WTC11 (cell line): ENCODE measurements at regions not wholly inside any gene's neighbourhood (a gene's known extent, or its start where the extent isn't known, plus 50 kb on each side); places are given as distances from the start of the nearest gene placed in this dataset.

ENCODE experiments used
- ATAC-seq: fragments of 200-7000 bp; cut with Tn5 transposase; 2 replicates; pipeline ENCODE4 v1.10.0; 2021; ENCODE audit warnings: mild to moderate bottlenecking, moderate library complexity
- CTCF ChIA-PET: fragments of 300-600 bp; sonication (Branson Sonifier 250); formaldehyde crosslinking; loops from one replicate; lab custom pipeline; 2021; ENCODE audit warnings: antibody characterized with exemption; lab: Charles Lee
- POLR2A ChIA-PET: fragments of 350-600 bp; sonication (Branson Sonifier 250); formaldehyde crosslinking; loops from one replicate; lab custom pipeline; 2021; ENCODE audit warnings: antibody characterized with exemption; lab: Charles Lee
- DNase-seq: peaks from one replicate; pipeline ENCODE4 v3.0.0; 2021; ENCODE audit warnings: low spot score
- H3K27ac Mint-ChIP-seq: 2 replicates; pipeline ENCODE4 v1.8.0; 2021; ENCODE audit warnings: mixed read lengths
- H3K27me3 Mint-ChIP-seq: 2 replicates; pipeline ENCODE4 v1.8.0; 2021; ENCODE audit warnings: low read depth, mild to moderate bottlenecking, moderate library complexity, mixed read lengths
- H3K36me3 Mint-ChIP-seq: 2 replicates; pipeline ENCODE4 v1.8.0; 2021; ENCODE audit warnings: mixed read lengths
- H3K4me1 Mint-ChIP-seq: 2 replicates; pipeline ENCODE4 v1.8.0; 2022; ENCODE audit warnings: mixed read lengths
- H3K4me3 Mint-ChIP-seq: 2 replicates; pipeline ENCODE4 v1.8.0; 2021; ENCODE audit warnings: mild to moderate bottlenecking, moderate library complexity, mixed read lengths
- H3K9me3 Mint-ChIP-seq: 2 replicates; pipeline ENCODE4 v1.8.0; 2021; ENCODE audit warnings: mixed read lengths
- ATF1 ChIP-seq: sonication (generic); formaldehyde crosslinking; IDR thresholded peaks from 2 replicates; pipeline ENCODE4 v1.8.1; 2023; ENCODE audit warnings: mild to moderate bottlenecking, moderate library complexity, missing genetic modification reagents
- ATF3 ChIP-seq: sonication (generic); formaldehyde crosslinking; conservative IDR thresholded peaks from 2 replicates; pipeline ENCODE4 v1.8.1; 2022; ENCODE audit warnings: mild to moderate bottlenecking, missing genetic modification reagents
- E2F4 ChIP-seq: sonication (generic); formaldehyde crosslinking; IDR thresholded peaks from 2 replicates; pipeline ENCODE4 v1.8.1; 2022; ENCODE audit warnings: low read depth, mild to moderate bottlenecking, moderate library complexity, missing genetic modification reagents, borderline replicate concordance
- EMX1 ChIP-seq: fragments of 250-450 bp; sonication (Bioruptor Pico); IDR thresholded peaks from 2 replicates; pipeline ENCODE4 v1.8.0; 2021; ENCODE audit warnings: mild to moderate bottlenecking
- FOXJ3 ChIP-seq: sonication (generic); formaldehyde crosslinking; IDR thresholded peaks from 2 replicates; pipeline ENCODE4 v1.9.0; 2021; ENCODE audit warnings: missing genetic modification reagents, mild to moderate bottlenecking, borderline replicate concordance
- GRHL2 ChIP-seq: fragments of 250-450 bp; sonication (Bioruptor Pico); IDR thresholded peaks from 2 replicates; pipeline ENCODE4 v1.8.0; 2022; ENCODE audit warnings: mild to moderate bottlenecking, moderate library complexity; ENCODE audit not compliant: insufficient replicate concordance, severe bottlenecking
- GTF2I ChIP-seq: fragments of 250-450 bp; sonication (Bioruptor Pico); conservative IDR thresholded peaks from 2 replicates; pipeline ENCODE4 v1.4.0; 2021; ENCODE audit warnings: mild to moderate bottlenecking
- HMGA2 ChIP-seq: fragments of 250-450 bp; sonication (Bioruptor Pico); IDR thresholded peaks from 2 replicates; pipeline ENCODE4 v1.4.0; 2021; ENCODE audit warnings: mild to moderate bottlenecking, moderate library complexity
- IRF1 ChIP-seq: sonication (generic); formaldehyde crosslinking; IDR thresholded peaks from 2 replicates; pipeline ENCODE4 v1.8.0; 2023; ENCODE audit warnings: missing genetic modification reagents
- MXD4 ChIP-seq: fragments of 250-450 bp; sonication (Bioruptor Pico); IDR thresholded peaks from 2 replicates; pipeline ENCODE4 v1.8.0; 2021; ENCODE audit warnings: mild to moderate bottlenecking, moderate library complexity, borderline replicate concordance
- MYBL2 ChIP-seq: sonication (generic); formaldehyde crosslinking; IDR thresholded peaks from 2 replicates; pipeline ENCODE4 v1.8.1; 2023; ENCODE audit warnings: mild to moderate bottlenecking, moderate library complexity, missing genetic modification reagents
- NFE2L1 ChIP-seq: sonication (generic); formaldehyde crosslinking; IDR thresholded peaks from 2 replicates; pipeline ENCODE4 v1.8.1; 2023; ENCODE audit warnings: missing genetic modification reagents
- NR1H2 ChIP-seq: sonication (generic); formaldehyde crosslinking; IDR thresholded peaks from 2 replicates; pipeline ENCODE4 v1.9.0; 2021; ENCODE audit warnings: mild to moderate bottlenecking, moderate library complexity, missing genetic modification reagents
- RORB ChIP-seq: fragments of 250-450 bp; sonication (Bioruptor Pico); IDR thresholded peaks from 2 replicates; pipeline ENCODE4 v1.9.0; 2021; ENCODE audit warnings: mild to moderate bottlenecking
- TCF7 ChIP-seq: sonication (generic); formaldehyde crosslinking; IDR thresholded peaks from 2 replicates; pipeline ENCODE4 v1.8.0; 2022; ENCODE audit warnings: mild to moderate bottlenecking, low read depth, missing genetic modification reagents, moderate library complexity
- TEAD1 ChIP-seq: sonication (generic); formaldehyde crosslinking; IDR thresholded peaks from 2 replicates; pipeline ENCODE4 v1.8.0; 2022; ENCODE audit warnings: mild to moderate bottlenecking, missing genetic modification reagents
- TEAD4 ChIP-seq: sonication (generic); formaldehyde crosslinking; IDR thresholded peaks from 2 replicates; pipeline ENCODE4 v1.8.0; 2022; ENCODE audit warnings: mild to moderate bottlenecking, missing genetic modification reagents
- TP53 ChIP-seq: sonication (generic); formaldehyde crosslinking; IDR thresholded peaks from 2 replicates; pipeline ENCODE4 v1.8.1; 2023; ENCODE audit warnings: mild to moderate bottlenecking, missing genetic modification reagents
- ZNF121 ChIP-seq: sonication (generic); formaldehyde crosslinking; IDR thresholded peaks from 2 replicates; pipeline ENCODE4 v1.8.0; 2023; ENCODE audit warnings: missing genetic modification reagents
- ZNF138 ChIP-seq: sonication (generic); formaldehyde crosslinking; conservative IDR thresholded peaks from 2 replicates; pipeline ENCODE4 v1.8.1; 2022; ENCODE audit warnings: mild to moderate bottlenecking, moderate library complexity, missing genetic modification reagents
- ZNF512 ChIP-seq: sonication (generic); formaldehyde crosslinking; IDR thresholded peaks from 2 replicates; pipeline ENCODE4 v1.8.1; 2022; ENCODE audit warnings: missing genetic modification reagents, borderline replicate concordance
- TF ChIP-seq, protein P1 (sequence below): fragments of 250-450 bp; sonication (Bioruptor Pico); IDR thresholded peaks from 2 replicates; pipeline ENCODE4 v2.1.2; 2022; ENCODE audit warnings: mild to moderate bottlenecking, moderate library complexity
- TF ChIP-seq, protein P2 (sequence below): sonication (generic); formaldehyde crosslinking; IDR thresholded peaks from 2 replicates; pipeline ENCODE4 v1.8.0; 2022; ENCODE audit warnings: mild to moderate bottlenecking, missing genetic modification reagents
- TF ChIP-seq, protein P3 (sequence below): fragments of 250-450 bp; sonication (Bioruptor Pico); IDR thresholded peaks from 2 replicates; pipeline ENCODE4 v1.9.0; 2021; ENCODE audit warnings: moderate library complexity, mild to moderate bottlenecking, inconsistent platforms, borderline replicate concordance
- TF ChIP-seq, protein P4 (sequence below): sonication (generic); formaldehyde crosslinking; IDR thresholded peaks from 2 replicates; pipeline ENCODE4 v1.8.1; 2023; ENCODE audit warnings: mild to moderate bottlenecking, missing genetic modification reagents, borderline replicate concordance

- H3K4me3 Mint-ChIP-seq, result no peak overlapping the region
- TF ChIP-seq ATF3 (CRISPR knock-in tag) (no peak), TEAD4 (CRISPR knock-in tag) (no peak), NR1H2 (no peak), IRF1 (CRISPR knock-in tag) (no peak), TEAD1 (CRISPR knock-in tag) (no peak), ZNF138 (CRISPR knock-in tag) (no peak), FOXJ3 (CRISPR knock-in tag) (no peak), GTF2I (CRISPR knock-in tag) (no peak)
- TF ChIP-seq, protein P1, sequence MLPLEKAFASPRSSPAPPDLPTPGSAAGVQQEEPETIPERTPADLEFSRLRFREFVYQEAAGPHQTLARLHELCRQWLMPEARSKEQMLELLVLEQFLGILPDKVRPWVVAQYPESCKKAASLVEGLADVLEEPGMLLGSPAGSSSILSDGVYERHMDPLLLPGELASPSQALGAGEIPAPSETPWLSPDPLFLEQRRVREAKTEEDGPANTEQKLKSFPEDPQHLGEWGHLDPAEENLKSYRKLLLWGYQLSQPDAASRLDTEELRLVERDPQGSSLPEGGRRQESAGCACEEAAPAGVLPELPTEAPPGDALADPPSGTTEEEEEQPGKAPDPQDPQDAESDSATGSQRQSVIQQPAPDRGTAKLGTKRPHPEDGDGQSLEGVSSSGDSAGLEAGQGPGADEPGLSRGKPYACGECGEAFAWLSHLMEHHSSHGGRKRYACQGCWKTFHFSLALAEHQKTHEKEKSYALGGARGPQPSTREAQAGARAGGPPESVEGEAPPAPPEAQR (CRISPR knock-in tag), result no peak
- TF ChIP-seq, all 79 proteins: peak for 0
- peaks cover 2% of the 10 kb centered on the region for H3K9me3 Mint-ChIP-seq
- no peaks in the 10 kb centered on the region for H3K36me3 Mint-ChIP-seq
- peaks cover 9% of the 10 kb centered on the region for H3K4me1 Mint-ChIP-seq
- CTCF ChIA-PET, result no interaction called here
- DNase-seq (no peak), ATAC-seq (no peak)
- no peaks in the 10 kb centered on the region for H3K27me3 Mint-ChIP-seq
- POLR2A ChIA-PET, result interaction anchor here (0.7 kb wide), 1 partner anchor 11 kb away, joined by 3 read pairs; no protein-coding TSS in a partner anchor
- no peak overlapping the region for H3K27ac Mint-ChIP-seq
Measured at GRCh38 chr4:104749062-104749461, 254.4 kb upstream of the CXXC4 start.

- Mint-ChIP-seq H3K4me3 (no peak overlapping the region), H3K27me3 (no peaks in the 10 kb centered on the region), H3K9me3 (peaks cover 5% of the 10 kb centered on the region), H3K36me3 (no peaks in the 10 kb centered on the region), H3K27ac (no peak overlapping the region), H3K4me1 (peaks cover 9% of the 10 kb centered on the region)
- TF ChIP-seq HMGA2 (CRISPR knock-in tag) (no peak), TP53 (no peak), GTF2I (CRISPR knock-in tag) (no peak), ZNF138 (CRISPR knock-in tag) (no peak), ZNF512 (CRISPR knock-in tag) (no peak), NFE2L1 (CRISPR knock-in tag) (no peak), MYBL2 (CRISPR knock-in tag) (no peak), GRHL2 (CRISPR knock-in tag) (no peak), ATF1 (no peak), TCF7 (CRISPR knock-in tag) (no peak), RORB (no peak), E2F4 (CRISPR knock-in tag) (no peak), ZNF121 (CRISPR knock-in tag) (no peak), MXD4 (CRISPR knock-in tag) (no peak), EMX1 (CRISPR knock-in tag) (no peak)
- TF ChIP-seq, protein P2, sequence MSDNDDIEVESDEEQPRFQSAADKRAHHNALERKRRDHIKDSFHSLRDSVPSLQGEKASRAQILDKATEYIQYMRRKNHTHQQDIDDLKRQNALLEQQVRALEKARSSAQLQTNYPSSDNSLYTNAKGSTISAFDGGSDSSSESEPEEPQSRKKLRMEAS, result no peak
- TF ChIP-seq, protein P3, sequence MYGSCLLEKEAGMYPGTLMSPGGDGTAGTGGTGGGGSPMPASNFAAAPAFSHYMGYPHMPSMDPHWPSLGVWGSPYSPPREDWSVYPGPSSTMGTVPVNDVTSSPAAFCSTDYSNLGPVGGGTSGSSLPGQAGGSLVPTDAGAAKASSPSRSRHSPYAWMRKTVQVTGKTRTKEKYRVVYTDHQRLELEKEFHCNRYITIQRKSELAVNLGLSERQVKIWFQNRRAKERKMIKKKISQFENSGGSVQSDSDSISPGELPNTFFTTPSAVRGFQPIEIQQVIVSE, result no peak
- TF ChIP-seq, protein P4, sequence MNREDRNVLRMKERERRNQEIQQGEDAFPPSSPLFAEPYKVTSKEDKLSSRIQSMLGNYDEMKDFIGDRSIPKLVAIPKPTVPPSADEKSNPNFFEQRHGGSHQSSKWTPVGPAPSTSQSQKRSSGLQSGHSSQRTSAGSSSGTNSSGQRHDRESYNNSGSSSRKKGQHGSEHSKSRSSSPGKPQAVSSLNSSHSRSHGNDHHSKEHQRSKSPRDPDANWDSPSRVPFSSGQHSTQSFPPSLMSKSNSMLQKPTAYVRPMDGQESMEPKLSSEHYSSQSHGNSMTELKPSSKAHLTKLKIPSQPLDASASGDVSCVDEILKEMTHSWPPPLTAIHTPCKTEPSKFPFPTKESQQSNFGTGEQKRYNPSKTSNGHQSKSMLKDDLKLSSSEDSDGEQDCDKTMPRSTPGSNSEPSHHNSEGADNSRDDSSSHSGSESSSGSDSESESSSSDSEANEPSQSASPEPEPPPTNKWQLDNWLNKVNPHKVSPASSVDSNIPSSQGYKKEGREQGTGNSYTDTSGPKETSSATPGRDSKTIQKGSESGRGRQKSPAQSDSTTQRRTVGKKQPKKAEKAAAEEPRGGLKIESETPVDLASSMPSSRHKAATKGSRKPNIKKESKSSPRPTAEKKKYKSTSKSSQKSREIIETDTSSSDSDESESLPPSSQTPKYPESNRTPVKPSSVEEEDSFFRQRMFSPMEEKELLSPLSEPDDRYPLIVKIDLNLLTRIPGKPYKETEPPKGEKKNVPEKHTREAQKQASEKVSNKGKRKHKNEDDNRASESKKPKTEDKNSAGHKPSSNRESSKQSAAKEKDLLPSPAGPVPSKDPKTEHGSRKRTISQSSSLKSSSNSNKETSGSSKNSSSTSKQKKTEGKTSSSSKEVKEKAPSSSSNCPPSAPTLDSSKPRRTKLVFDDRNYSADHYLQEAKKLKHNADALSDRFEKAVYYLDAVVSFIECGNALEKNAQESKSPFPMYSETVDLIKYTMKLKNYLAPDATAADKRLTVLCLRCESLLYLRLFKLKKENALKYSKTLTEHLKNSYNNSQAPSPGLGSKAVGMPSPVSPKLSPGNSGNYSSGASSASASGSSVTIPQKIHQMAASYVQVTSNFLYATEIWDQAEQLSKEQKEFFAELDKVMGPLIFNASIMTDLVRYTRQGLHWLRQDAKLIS (CRISPR knock-in tag), result no peak
- ATAC-seq (no peak), DNase-seq (no peak)
- CTCF ChIA-PET, result no interaction called here
- POLR2A ChIA-PET, result interaction anchor here (0.7 kb wide), 1 partner anchor 10 kb away, joined by 3 read pairs; no protein-coding TSS in a partner anchor
Measured at GRCh38 chr4:104750008-104750407, 255.3 kb upstream of the CXXC4 start.
